Thyroid gland (tissue), 4 donors: ENCODE measurements at regions not wholly inside any gene's neighbourhood (a gene's known extent, or its start where the extent isn't known, plus 50 kb on each side); places are given as distances from the start of the nearest gene placed in this dataset.
"Not testable (repeated sequence)": the region's sequence is repeated elsewhere in the genome, so short reads cannot be mapped to it uniquely, and the experiment has no call there.

Experiments used
- CTCF ChIP-seq, 6 experiments: fragments of 200-600 bp in 3 of 6; fragments of 450-650 bp in 3 of 6; sonication (generic) in 3 of 6; IDR thresholded peaks; one replicate each; pipeline ENCODE4 v1.5.1; 2016 to 2019; ENCODE audit warnings: antibody characterized with exemption in 6 of 6, mild to moderate bottlenecking in 2 of 6, inconsistent platforms in 1 of 6, moderate library complexity in 1 of 6
- POLR2A ChIP-seq, 2 donors: fragments of 450-650 bp; IDR thresholded peaks; one replicate each; pipeline ENCODE4 v1.6.1; 2017; ENCODE audit warnings: antibody characterized with exemption in 2 of 2, mild to moderate bottlenecking in 2 of 2, moderate library complexity in 1 of 2

- TF ChIP-seq CTCF, POLR2A (IDR thresholded peaks at IDR 0.05): not testable (repeated sequence)
These were observed 98.3 kb downstream of the CCDC74A start for GRCh38 chr2:131626011-131626410.
